ENCODE measurements at regions not wholly inside any gene's neighbourhood (a gene's known extent, or its start where the extent isn't known, plus 50 kb on each side); places are given as distances from the start of the nearest gene placed in this dataset.

- Histone ChIP-seq H3K4me2 (ENCODE audit: insufficient read depth in 1 of 2, low read depth in 2 of 2, low read length in 2 of 2) (no peak overlapping the region), H3K4ac (replicated peaks; ENCODE audit: insufficient read length, low read depth, low read length) (no peak overlapping the region), H2AFZ (ENCODE audit: low read length) (no peak overlapping the region), H3K23ac (ENCODE audit: insufficient read length) (no peak overlapping the region), H3K18ac (ENCODE audit: extremely low read depth, low read length) (no peak overlapping the region), H2AK5ac (ENCODE audit: low read depth, low read length) (no peak overlapping the region), H4K91ac (replicated peaks; ENCODE audit: insufficient read length, low read length) (no peak overlapping the region), H3K27me3 (replicated peaks in 1 of 4; ENCODE audit: control insufficient read depth in 3 of 4, extremely low read depth in 1 of 4, insufficient read depth in 3 of 4, low read length in 3 of 4) (no peaks in the 10 kb centered on the region), H3K36me3 (ENCODE audit: control insufficient read depth in 2 of 4, insufficient read depth in 4 of 4, low read length in 3 of 4) (no peaks in the 10 kb centered on the region), H3K23me2 (ENCODE audit: low read depth, low read length) (0 out of 2 replicates have a peak, but pooled peaks cover 3% of the 10 kb centered on the region), H3K14ac (ENCODE audit: insufficient read length) (no peak overlapping the region), H3K9ac (replicated peaks in 1 of 4; ENCODE audit: extremely low read depth in 1 of 4, low read depth in 3 of 4, low read length in 3 of 4) (no peak overlapping the region), H3K79me1 (ENCODE audit: low read depth, low read length) (no peaks in the 10 kb centered on the region), H4K8ac (ENCODE audit: extremely low read depth, insufficient read depth, low read length) (0 out of 2 replicates have a peak overlapping the region, but pooled peaks have one; percentile 38), H3K4me1 (replicated peaks in 1 of 4; ENCODE audit: control insufficient read depth in 3 of 4, insufficient read depth in 4 of 4, low read length in 3 of 4) (no peaks in the 10 kb centered on the region; a peak in 1 of 7 replicates), H2BK5ac (ENCODE audit: low read depth, low read length) (no peak overlapping the region), H2BK12ac (ENCODE audit: low read depth, low read length) (0 out of 2 replicates have a peak overlapping the region, but pooled peaks have one; percentile 9), H3K79me2 (ENCODE audit: control insufficient read depth in 1 of 2, insufficient read depth in 2 of 2, low read length in 2 of 2) (no peaks in the 10 kb centered on the region), H2BK120ac (replicated peaks; ENCODE audit: low read depth, low read length) (no peak overlapping the region), H4K20me1 (replicated peaks in 1 of 2; ENCODE audit: control insufficient read depth in 1 of 2, insufficient read depth in 2 of 2, low read length in 2 of 2) (no peaks in the 10 kb centered on the region), H3K4me3 (ENCODE audit: extremely low read depth in 1 of 4, insufficient read depth in 2 of 4, low read depth in 3 of 4, low read length in 4 of 4) (no peak overlapping the region), H2BK15ac (ENCODE audit: low read length) (no peak overlapping the region), H3K9me3 (ENCODE audit: insufficient read depth in 2 of 2, low read depth in 1 of 2, low read length in 1 of 2) (no peaks in the 10 kb centered on the region), H4K5ac (ENCODE audit: insufficient read length, low read depth, low read length) (no peak overlapping the region), H3K27ac (ENCODE audit: low read depth, low read length) (no peak overlapping the region), H3K56ac (replicated peaks; ENCODE audit: insufficient read length, low read depth, low read length) (no peak overlapping the region), H2BK20ac (ENCODE audit: low read length) (no peak overlapping the region)
- whole genome bisulfite sequencing, 2 experiments (ENCODE audit: extremely low coverage in 1 of 2, insufficient coverage in 1 of 2, insufficient read length in 1 of 2, insufficient replicate concordance in 2 of 2, low coverage in 1 of 2, low lambda C conversion rate in 2 of 2, missing lambda C conversion rate in 1 of 2), result 85% methylated on average over 11 of the region's 11 CpGs; no CpG with 5 or more reads in 1 of the 2 experiments
- FAIRE-seq, result no peak
- ChIA-PET CTCF (ENCODE audit: partially characterized antibody) (interaction anchor here (0.7 kb wide), 1 partner anchor 155 kb away, joined by 3 read pairs; no protein-coding TSS in a partner anchor), POLR2A (ENCODE audit: partially characterized antibody) (no interaction called here)
- DNase-seq (ENCODE audit: low read depth in 1 of 2, low spot score in 2 of 2), result peak in 1 of 2 experiments; percentile 33
- TF ChIP-seq SIRT6 (IDR thresholded peaks at IDR 0.05; ENCODE audit: low read length) (no peak), RBBP5 (IDR thresholded peaks at IDR 0.05; ENCODE audit: borderline replicate concordance, low read depth, low read length) (no peak), CTBP2 (IDR thresholded peaks at IDR 0.05; ENCODE audit: borderline replicate concordance, insufficient read depth, insufficient read length, low read length) (no peak), ATF2 (IDR thresholded peaks at IDR 0.05; ENCODE audit: low read length) (no peak), CREB1 (IDR thresholded peaks at IDR 0.05) (no peak), E2F6 (IDR thresholded peaks at IDR 0.05) (no peak), JUND (IDR thresholded peaks at IDR 0.05; ENCODE audit: low read length) (no peak), RNF2 (IDR thresholded peaks at IDR 0.05; ENCODE audit: borderline replicate concordance, low read depth, low read length, missing control alignments, poor library complexity, severe bottlenecking) (no peak), RFX5 (IDR thresholded peaks at IDR 0.05; ENCODE audit: borderline replicate concordance, low read depth, low read length) (no peak), SUZ12 (IDR thresholded peaks at IDR 0.05; ENCODE audit: low read length) (no peak)
These were observed 268.3 kb downstream of the GADD45G start for GRCh38 chr9:89872913-89873707.

All from H1 (cell line).